HG02943 (cell line): ENCODE measurements at regions not wholly inside any gene's neighbourhood (a gene's known extent, or its start where the extent isn't known, plus 50 kb on each side); places are given as distances from the start of the nearest gene placed in this dataset.
A peak's percentile ranks its signal among the peaks of the same experiment; 100 is the strongest.
"Not testable (repeated sequence)": the region's sequence is repeated elsewhere in the genome, so short reads cannot be mapped to it uniquely, and the experiment has no call there.

Experiments used
- ATAC-seq: cut with Tn5 transposase; IDR thresholded peaks from one replicate; pipeline ENCODE4 v1.9.1; 2021; ENCODE audit warnings: mild to moderate bottlenecking, low read depth, moderate library complexity; ENCODE audit not compliant: unreplicated experiment

DNA sequence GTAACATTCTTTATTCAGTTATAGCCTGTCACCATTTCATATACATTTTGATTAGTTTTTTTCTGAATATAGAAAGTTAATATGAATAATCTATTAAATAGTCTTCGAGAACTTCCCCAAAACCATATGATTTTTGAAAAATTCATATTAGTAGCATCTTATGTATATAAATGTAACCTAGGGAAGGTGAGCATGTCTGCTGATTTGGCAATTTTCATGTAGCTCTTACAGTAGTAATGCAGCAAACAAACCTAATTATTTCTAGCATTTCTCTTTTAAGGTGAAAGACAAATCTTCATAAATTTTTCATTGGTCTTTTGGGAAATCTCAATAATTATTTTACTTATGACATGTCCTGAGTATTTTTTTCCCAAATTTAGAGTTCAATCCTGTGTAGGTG, 939.0 kb downstream of the TBC1D32 start:
- no peak for ATAC-seq

DNA sequence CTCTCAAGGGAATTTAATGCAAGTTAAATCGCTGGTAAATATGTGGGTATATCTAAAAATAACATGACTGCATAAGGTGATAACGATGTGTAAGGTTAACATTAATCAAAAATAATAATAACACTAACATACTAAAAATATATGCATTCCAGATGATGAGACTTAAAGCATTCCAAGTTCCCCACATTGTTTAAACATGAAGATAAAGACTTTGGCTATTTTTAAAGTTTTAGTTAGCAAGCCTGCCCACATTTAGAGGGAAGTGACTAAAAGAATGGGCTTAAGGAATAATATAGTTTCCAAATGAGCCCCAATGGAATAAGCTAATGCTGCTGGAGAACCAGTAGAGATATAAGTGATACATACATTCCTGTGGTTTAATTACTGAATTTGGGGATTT, 941.3 kb downstream of the TBC1D32 start:
- no peak for ATAC-seq

- no peak for ATAC-seq
Observed at GRCh38 chr6:120384671-120385070, 949.6 kb downstream of the TBC1D32 start.

DNA sequence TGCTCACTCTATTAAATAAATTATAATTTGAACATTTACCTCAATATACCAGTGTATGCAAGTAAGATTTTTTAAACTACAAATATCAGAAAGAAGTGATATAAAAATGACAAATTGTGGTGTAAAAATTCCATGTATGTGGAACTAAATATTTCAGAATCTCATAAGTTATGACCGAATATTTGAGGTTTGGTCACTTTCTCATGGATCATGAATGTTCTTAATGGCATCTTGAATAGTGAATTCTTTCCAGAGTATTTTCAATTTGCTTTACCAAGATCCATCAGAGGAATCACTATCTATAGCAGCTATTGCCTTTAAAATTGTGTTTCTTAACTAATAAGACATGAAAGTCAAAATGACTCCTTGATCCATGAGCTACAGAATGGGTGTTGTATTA, 950.6 kb downstream of the TBC1D32 start:
- ATAC-seq: no peak

- ATAC-seq: peak; percentile 87
Observed at GRCh38 chr6:120378582-120379220, 955.6 kb downstream of the TBC1D32 start.

DNA sequence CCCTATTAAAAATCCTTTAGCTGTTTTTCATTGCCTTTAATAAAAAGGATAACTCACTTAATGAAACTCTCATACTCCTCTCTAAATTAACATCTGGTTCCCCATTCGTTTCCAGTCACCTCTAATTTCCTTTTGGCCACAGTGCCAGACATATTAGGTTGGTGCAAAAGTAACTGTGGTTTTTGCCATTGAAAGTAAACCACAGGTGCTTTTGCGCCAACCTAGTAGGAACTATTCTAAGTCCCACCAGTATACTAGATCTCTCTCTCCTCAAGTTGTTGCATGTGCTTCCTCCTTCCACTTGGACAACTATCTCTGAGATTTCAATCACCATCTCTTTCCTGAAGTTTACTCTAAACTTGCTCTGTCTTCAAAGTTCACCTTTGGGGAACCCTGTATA, 961.1 kb downstream of the TBC1D32 start:
- ATAC-seq: no peak

DNA sequence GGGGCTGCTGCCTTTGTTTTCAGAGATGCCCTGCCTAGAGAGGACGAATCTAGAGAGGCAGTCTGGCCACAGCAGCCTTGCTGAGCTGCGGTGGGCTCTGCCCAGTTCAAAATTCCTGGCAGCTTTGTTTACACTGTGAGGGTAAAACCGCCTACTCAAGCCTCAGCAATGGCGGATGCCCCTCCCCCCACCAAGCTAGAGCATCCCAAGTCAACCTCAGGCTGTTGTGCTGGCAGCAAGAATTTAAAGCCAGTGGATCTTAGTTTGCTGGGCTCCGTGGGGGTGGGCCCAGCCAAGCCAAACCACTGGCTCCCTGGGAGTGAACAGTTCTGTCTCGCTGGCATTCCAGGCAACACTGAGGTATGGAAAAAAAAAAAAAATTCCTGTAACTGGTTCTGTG, 970.9 kb downstream of the TBC1D32 start:
- no peak for ATAC-seq

DNA sequence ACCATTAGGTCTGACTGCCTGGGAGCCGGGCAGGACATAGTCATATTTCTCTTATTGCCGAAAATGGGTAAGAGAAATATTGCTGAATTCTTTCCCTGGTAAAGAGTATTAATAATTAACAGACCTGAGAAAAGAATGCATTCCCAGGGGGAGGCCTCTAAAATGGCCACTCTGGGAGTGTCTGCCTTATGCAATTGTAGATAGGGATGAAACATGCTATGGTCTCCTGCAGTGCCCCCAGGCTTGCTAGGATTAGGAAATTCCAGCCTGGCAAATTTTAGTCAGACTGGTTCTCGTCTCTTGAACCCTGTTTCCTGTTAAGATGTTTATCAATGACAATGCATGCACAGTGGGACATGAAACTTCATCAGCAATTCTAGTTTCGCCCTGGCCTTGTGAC, 975.7 kb downstream of the TBC1D32 start:
- not testable (repeated sequence) for ATAC-seq

DNA sequence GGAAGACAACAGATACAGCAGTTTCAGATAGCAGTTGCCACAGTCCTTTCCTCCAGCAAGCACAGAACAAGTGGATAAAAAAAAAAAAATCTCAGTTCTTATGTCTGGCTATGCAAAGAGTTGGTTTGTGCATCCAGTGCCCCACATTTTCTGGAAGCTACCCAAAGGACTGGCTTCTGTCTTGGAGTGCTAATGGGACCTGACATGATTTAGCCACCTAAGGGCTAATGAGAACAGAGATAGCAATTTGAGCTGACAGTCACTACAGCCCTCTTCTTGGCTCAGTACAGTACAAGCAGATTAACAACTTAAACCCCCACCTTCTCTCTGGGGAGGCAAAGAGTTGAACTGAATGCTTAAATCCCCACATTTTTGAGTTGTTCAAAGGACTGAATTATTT, 976.8 kb downstream of the TBC1D32 start:
- ATAC-seq: no peak

DNA sequence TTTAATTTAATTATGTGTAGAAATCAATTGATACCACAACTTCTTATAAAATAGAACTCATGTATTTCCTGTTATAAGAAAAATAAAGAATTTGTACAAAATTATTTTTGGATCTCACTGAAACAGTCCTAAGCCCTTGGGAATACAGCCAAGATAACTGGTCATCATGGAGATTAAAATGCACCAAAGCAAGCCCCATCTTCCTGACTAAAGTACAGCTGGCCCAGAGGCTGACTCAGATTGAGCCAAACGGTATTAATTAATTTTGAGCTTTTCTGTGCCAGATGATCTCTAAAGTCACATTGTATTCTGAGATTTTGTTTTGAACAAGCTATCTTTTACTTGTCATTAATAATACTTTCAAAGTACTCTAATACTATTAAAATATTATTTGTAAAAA, 978.5 kb downstream of the TBC1D32 start:
- ATAC-seq: no peak

- no peak for ATAC-seq
Observed at GRCh38 chr6:120354452-120355098, 979.7 kb downstream of the TBC1D32 start.

GRCh38 chr6:120352491-120352890, 981.8 kb downstream of the TBC1D32 start:
- ATAC-seq: no peak

DNA sequence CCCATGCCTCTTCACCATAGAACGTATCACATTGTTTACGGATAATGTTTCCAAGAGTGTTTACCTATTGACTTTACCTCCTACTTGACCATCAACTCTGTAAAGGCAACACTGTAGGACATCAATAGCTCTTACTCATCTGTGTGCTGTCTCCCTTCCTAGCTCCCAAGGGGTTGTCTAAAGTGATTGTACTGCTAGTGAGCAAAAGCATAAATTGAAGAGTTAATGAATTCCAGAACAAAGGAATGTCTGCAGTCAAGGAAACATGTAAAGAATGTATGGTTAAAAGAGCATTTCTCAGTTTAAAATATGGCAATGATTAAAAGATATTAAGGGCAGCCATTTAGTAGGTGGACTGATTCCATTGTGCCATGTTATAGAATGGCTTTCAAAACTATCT, 985.4 kb downstream of the TBC1D32 start:
- no peak for ATAC-seq

DNA sequence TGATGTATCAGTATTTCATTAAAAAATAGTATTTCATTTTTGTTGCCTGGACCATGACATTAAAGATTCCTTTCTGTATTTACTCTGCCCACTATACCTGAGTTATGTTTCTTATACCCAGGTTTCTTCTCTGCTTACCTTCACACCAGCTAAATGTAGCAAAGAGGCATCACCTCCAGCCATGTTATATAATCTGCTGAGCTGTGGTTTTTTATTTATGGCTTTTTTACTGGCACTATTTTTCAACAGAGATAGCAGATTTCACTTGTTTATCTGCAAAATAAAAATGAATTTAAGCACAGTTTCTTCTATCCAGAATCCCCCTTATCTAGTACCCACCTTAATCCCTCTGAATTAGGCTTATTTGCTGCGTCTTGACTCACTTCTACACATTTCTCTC, 979.0 kb upstream of the MAN1A1 start:
- no peak for ATAC-seq

GRCh38 chr6:120320481-120321162, 971.1 kb upstream of the MAN1A1 start:
- peak; percentile 85 for ATAC-seq

GRCh38 chr6:120304223-120304622, 954.7 kb upstream of the MAN1A1 start:
- ATAC-seq: no peak

DNA sequence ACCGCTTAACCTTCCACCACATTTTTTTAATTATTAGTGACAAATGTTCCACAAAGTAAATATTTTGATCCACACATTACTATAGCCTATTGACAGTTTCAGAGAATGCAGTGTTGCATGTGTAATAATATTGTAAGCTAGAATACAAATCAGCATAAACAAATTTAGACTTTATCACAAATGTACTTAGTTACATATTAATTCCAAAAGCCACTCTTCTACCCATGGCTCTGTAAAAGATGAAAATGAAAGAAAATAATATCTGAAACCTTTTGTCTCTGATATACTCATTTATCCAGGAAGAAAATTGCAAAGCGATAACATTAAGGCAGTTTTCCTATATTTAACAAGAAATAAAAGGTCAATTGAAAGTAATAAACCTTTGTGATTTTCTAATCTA, 954.0 kb upstream of the MAN1A1 start:
- ATAC-seq: peak; percentile 68

- ATAC-seq: no peak
Observed at GRCh38 chr6:120302041-120302440, 952.5 kb upstream of the MAN1A1 start.

- ATAC-seq: no peak
Observed at GRCh38 chr6:120290964-120291363, 941.4 kb upstream of the MAN1A1 start.

GRCh38 chr6:120282005-120282404, 932.4 kb upstream of the MAN1A1 start:
- no peak for ATAC-seq

- ATAC-seq: no peak
Observed at GRCh38 chr6:120279466-120280167, 930.1 kb upstream of the MAN1A1 start.
